A549 (cell line): ENCODE measurements at regions not wholly inside any gene's neighbourhood (a gene's known extent, or its start where the extent isn't known, plus 50 kb on each side); places are given as distances from the start of the nearest gene placed in this dataset.
A peak's percentile ranks its signal among the peaks of the same experiment; 100 is the strongest.

ENCODE experiments used
- ATAC-seq, 2 experiments: fragments of 200-7000 bp in 1 of 2; fragments of >200 bp in 1 of 2; cut with Nextera tagmentation in 1 of 2; cut with Tn5 transposase in 1 of 2; 3 replicates each; pipeline versions ENCODE4 v1.8.0 to v1.9.1; 2018 to 2020; ENCODE audit warnings: mild to moderate bottlenecking in 1 of 2, moderate library complexity in 1 of 2
- CTCF ChIA-PET: fragments of 300-600 bp; sonication (Branson Sonifier 250); formaldehyde crosslinking; extraction: SDS; loops from one replicate; lab custom pipeline; 2021; ENCODE audit warnings: antibody characterized with exemption, inconsistent platforms; lab: Yijun Ruan, JAX
- POLR2A ChIA-PET: fragments of 350-600 bp; formaldehyde crosslinking; extraction: SDS; loops from one replicate; lab custom pipeline; 2021; ENCODE audit warnings: antibody characterized with exemption, inconsistent platforms; lab: Yijun Ruan, JAX
- DNase-seq, 2 experiments: peaks; one replicate each; pipeline versions ENCODE4 v3.0.0 to v3.0.0-alpha.2; 2011 to 2016; ENCODE audit warnings: low read depth in 1 of 2, low spot score in 1 of 2
- FAIRE-seq: peaks from 2 replicates; lab custom pipeline; 2011; peaks lifted over from hg19 to GRCh38; lab: Jason Lieb, UNC
- H3K27ac ChIP-seq, 2 experiments: fragments of >200 bp; sonication (Bioruptor Twin); formaldehyde crosslinking; 3 replicates each; pipeline ENCODE4 v1.5.1; 2016 to 2017
- H3K4me1 ChIP-seq: fragments of >200 bp; sonication (Bioruptor Twin); formaldehyde crosslinking; 3 replicates; pipeline ENCODE4 v1.6.1; 2016
- H3K4me2 ChIP-seq: fragments of >200 bp; sonication (Bioruptor Twin); formaldehyde crosslinking; 3 replicates; pipeline ENCODE4 v1.6.1; 2016
- H3K4me3 ChIP-seq: fragments of >200 bp; sonication (Bioruptor Twin); formaldehyde crosslinking; 3 replicates; pipeline ENCODE4 v1.5.1; 2016
- H3K9me3 ChIP-seq: fragments of >200 bp; sonication (Bioruptor Twin); formaldehyde crosslinking; 3 replicates; pipeline ENCODE4 v1.6.1; 2016
- CBX8 ChIP-seq: fragments of 200-600 bp; sonication (generic); IDR thresholded peaks from 2 replicates; pipeline ENCODE4 v1.6.1; 2016
- EHF ChIP-seq: fragments of 250-450 bp; sonication (Bioruptor Pico); IDR thresholded peaks from 2 replicates; pipeline ENCODE4 v1.5.0; 2020; ENCODE audit warnings: mild to moderate bottlenecking
- EP300 ChIP-seq, 2 experiments: fragments of >200 bp; sonication (Bioruptor Twin); formaldehyde crosslinking; IDR thresholded peaks; 2 replicates in 1 of 2; 3 replicates in 1 of 2; pipeline ENCODE4 v1.6.1; 2016 to 2017
- ESRRA ChIP-seq: fragments of 150-350 bp; IDR thresholded peaks from 2 replicates; pipeline ENCODE4 v1.6.1; 2014; ENCODE audit warnings: mild to moderate bottlenecking, low read length, borderline replicate concordance
- HDAC2 ChIP-seq: fragments of 200-600 bp; sonication (generic); IDR thresholded peaks from 2 replicates; pipeline ENCODE4 v1.6.1; 2016
- HOXA7 ChIP-seq: fragments of 250-450 bp; sonication (Bioruptor Pico); IDR thresholded peaks from 2 replicates; pipeline ENCODE4 v1.5.0; 2020; ENCODE audit warnings: mild to moderate bottlenecking, moderate library complexity
- HOXB13 ChIP-seq: fragments of 250-450 bp; sonication (Bioruptor Pico); IDR thresholded peaks from 2 replicates; pipeline ENCODE4 v1.5.0; 2020; ENCODE audit warnings: low read depth, mild to moderate bottlenecking, moderate library complexity
- JUN ChIP-seq, 2 experiments: fragments of >200 bp; sonication (Bioruptor Twin); formaldehyde crosslinking; IDR thresholded peaks; 2 replicates in 1 of 2; 3 replicates in 1 of 2; pipeline ENCODE4 v1.6.1; 2016 to 2017
- KDM5A ChIP-seq: fragments of 200-600 bp; sonication (generic); IDR thresholded peaks from 2 replicates; pipeline ENCODE4 v1.6.1; 2016; ENCODE audit warnings: antibody characterized with exemption, mild to moderate bottlenecking
- MAFK ChIP-seq: fragments of 450-650 bp; IDR thresholded peaks from 2 replicates; pipeline ENCODE4 v1.6.1; 2014; ENCODE audit not compliant: partially characterized antibody
- NFE2L2 ChIP-seq: fragments of 150-350 bp; conservative IDR thresholded peaks from 2 replicates; pipeline ENCODE4 v1.6.1; 2014; ENCODE audit warnings: low read length
- NPAS2 ChIP-seq: fragments of 250-450 bp; sonication (Bioruptor Pico); IDR thresholded peaks from 2 replicates; pipeline ENCODE4 v1.8.0; 2022; ENCODE audit warnings: mild to moderate bottlenecking, moderate library complexity, borderline replicate concordance
- POLR2AphosphoS2 ChIP-seq: conservative IDR thresholded peaks from 2 replicates; pipeline ENCODE4 v1.6.1; 2012; ENCODE audit warnings: low read length, improper control_type of control experiment, inconsistent platforms
- RAD21 ChIP-seq, 2 experiments: fragments of >200 bp in 1 of 2; sonication (Bioruptor Twin) in 1 of 2; formaldehyde crosslinking in 1 of 2; IDR thresholded peaks in 1 of 2; conservative IDR thresholded peaks in 1 of 2; 2 replicates in 1 of 2; 3 replicates in 1 of 2; pipeline ENCODE4 v1.6.1; 2012 to 2018; ENCODE audit warnings: inconsistent platforms in 1 of 2
- RCOR1 ChIP-seq: fragments of 150-350 bp; IDR thresholded peaks from 2 replicates; pipeline ENCODE4 v1.6.1; 2014; ENCODE audit warnings: antibody characterized with exemption, low read length, low read depth
- RFX5 ChIP-seq: fragments of 450-650 bp; IDR thresholded peaks from 2 replicates; pipeline ENCODE4 v1.7.1; 2014; ENCODE audit warnings: antibody characterized with exemption, mild to moderate bottlenecking, moderate library complexity
- SREBF2 ChIP-seq: fragments of 450-650 bp; IDR thresholded peaks from 2 replicates; pipeline ENCODE4 v1.6.1; 2014; ENCODE audit warnings: mild to moderate bottlenecking, moderate library complexity
- ZFP36 ChIP-seq: fragments of 450-650 bp; IDR thresholded peaks from 2 replicates; pipeline ENCODE4 v1.6.1; 2014; ENCODE audit warnings: borderline replicate concordance; ENCODE audit not compliant: partially characterized antibody
- WGBS: methylation state at CpG from one replicate; pipeline ENCODE4 v1.1.6; 2017; ENCODE audit errors: missing lambda C conversion rate; 5-methylcytosine and 5-hydroxymethylcytosine counted together
- TF ChIP-seq, protein P1 (sequence below): fragments of >200 bp; sonication (Bioruptor Twin); formaldehyde crosslinking; IDR thresholded peaks from 2 replicates; pipeline ENCODE4 v1.6.1; 2016
- TF ChIP-seq, protein P2 (sequence below): fragments of 200-600 bp; sonication (generic); IDR thresholded peaks from 2 replicates; pipeline ENCODE4 v1.6.1; 2016; ENCODE audit warnings: antibody characterized with exemption, mild to moderate bottlenecking, moderate library complexity

- Histone ChIP-seq H3K4me3 (no peak overlapping the region), H3K4me1 (no peaks in the 10 kb centered on the region), H3K4me2 (no peak overlapping the region), H3K27ac (no peak overlapping the region), H3K9me3 (no peaks in the 10 kb centered on the region)
- 52% methylated on average over 5 of the region's 5 CpGs for WGBS
- CTCF ChIA-PET, result no interaction called here
- DNase-seq, result no peak
- no peak for FAIRE-seq
- TF ChIP-seq CBX8 (no peak), EP300 (IDR thresholded peaks at IDR 0.05) (no peak), HOXB13 (CRISPR knock-in tag) (no peak), EHF (CRISPR knock-in tag) (no peak)
- TF ChIP-seq, protein P1, sequence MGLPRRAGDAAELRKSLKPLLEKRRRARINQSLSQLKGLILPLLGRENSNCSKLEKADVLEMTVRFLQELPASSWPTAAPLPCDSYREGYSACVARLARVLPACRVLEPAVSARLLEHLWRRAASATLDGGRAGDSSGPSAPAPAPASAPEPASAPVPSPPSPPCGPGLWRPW, result no peak
- no peak for ATAC-seq
- POLR2A ChIA-PET, result no interaction called here
Measured at GRCh38 chr14:86596024-86596423, 1066.1 kb downstream of the FLRT2 start.

DNA sequence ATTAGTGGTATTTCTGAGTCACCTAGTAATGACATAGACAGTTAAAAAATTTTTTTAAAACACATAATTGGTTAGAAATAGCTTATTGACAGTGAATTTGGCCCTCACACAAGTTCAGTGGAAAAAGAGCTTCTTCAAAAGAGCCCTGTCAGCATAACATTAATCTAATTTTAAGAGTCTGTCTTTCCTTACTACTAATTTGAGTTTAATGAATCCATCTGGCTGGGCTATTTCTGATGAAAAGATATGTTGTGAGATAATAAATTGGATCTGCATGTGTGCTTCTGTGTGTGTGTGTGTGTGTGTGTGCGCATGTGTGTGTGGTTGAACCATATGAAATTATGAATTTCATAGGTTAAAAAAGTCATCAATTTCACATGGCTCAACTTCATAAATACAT is 1045.2 kb downstream of the FLRT2 start:
- no peaks in the 10 kb centered on the region for H3K9me3 ChIP-seq
- FAIRE-seq, result no peak
- DNase-seq, result no peak
- H3K4me2 ChIP-seq, result no peak overlapping the region
- TF ChIP-seq HDAC2 (no peak), MAFK (peak; percentile 48)
- WGBS, result 39% methylated on average over 1 of the region's 1 CpG
- no peak for ATAC-seq
- H3K4me3 ChIP-seq, result no peak overlapping the region
- H3K27ac ChIP-seq, result no peak overlapping the region
- H3K4me1 ChIP-seq, result no peaks in the 10 kb centered on the region
- CTCF ChIA-PET, result no interaction called here
- POLR2A ChIA-PET, result no interaction called here

DNA sequence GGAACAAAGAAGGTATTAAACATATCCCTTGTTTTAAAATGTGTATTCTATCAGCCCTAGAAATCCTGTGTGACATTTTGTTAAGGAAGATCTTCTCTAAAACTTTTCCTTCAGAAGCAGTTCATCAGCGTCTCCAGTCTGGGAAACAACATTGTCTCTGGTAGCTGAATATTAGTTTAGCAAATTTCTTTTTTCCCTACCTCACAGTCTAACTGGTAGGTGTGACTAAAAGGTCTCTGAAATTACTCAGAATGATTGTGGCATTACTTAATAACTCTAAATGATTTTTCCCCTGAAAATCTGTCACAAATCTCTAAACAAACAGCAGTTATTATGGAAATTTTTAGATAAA is 1044.8 kb downstream of the FLRT2 start:
- WGBS, result 5% methylated on average over 1 of the region's 1 CpG
- Histone ChIP-seq H3K4me2 (no peak overlapping the region), H3K9me3 (no peaks in the 10 kb centered on the region), H3K4me1 (no peaks in the 10 kb centered on the region)
- DNase-seq, result no peak
- POLR2A ChIA-PET, result no interaction called here
- TF ChIP-seq KDM5A, result no peak
- no peak for TF ChIP-seq RAD21 (conservative IDR thresholded peaks at IDR 0.05 in 1 of 2, IDR thresholded peaks at IDR 0.05 in 1 of 2)
- no peak for TF ChIP-seq JUN (IDR thresholded peaks at IDR 0.05)
- no peak for TF ChIP-seq POLR2AphosphoS2
- no peak for TF ChIP-seq RCOR1
- TF ChIP-seq NPAS2 (CRISPR knock-in tag), result no peak
- TF ChIP-seq HOXB13 (CRISPR knock-in tag), result no peak
- no peak for TF ChIP-seq HOXA7 (CRISPR knock-in tag)
- TF ChIP-seq SREBF2, result no peak
- no peak for TF ChIP-seq ZFP36
- TF ChIP-seq, protein P1, result no peak
- TF ChIP-seq, protein P2, sequence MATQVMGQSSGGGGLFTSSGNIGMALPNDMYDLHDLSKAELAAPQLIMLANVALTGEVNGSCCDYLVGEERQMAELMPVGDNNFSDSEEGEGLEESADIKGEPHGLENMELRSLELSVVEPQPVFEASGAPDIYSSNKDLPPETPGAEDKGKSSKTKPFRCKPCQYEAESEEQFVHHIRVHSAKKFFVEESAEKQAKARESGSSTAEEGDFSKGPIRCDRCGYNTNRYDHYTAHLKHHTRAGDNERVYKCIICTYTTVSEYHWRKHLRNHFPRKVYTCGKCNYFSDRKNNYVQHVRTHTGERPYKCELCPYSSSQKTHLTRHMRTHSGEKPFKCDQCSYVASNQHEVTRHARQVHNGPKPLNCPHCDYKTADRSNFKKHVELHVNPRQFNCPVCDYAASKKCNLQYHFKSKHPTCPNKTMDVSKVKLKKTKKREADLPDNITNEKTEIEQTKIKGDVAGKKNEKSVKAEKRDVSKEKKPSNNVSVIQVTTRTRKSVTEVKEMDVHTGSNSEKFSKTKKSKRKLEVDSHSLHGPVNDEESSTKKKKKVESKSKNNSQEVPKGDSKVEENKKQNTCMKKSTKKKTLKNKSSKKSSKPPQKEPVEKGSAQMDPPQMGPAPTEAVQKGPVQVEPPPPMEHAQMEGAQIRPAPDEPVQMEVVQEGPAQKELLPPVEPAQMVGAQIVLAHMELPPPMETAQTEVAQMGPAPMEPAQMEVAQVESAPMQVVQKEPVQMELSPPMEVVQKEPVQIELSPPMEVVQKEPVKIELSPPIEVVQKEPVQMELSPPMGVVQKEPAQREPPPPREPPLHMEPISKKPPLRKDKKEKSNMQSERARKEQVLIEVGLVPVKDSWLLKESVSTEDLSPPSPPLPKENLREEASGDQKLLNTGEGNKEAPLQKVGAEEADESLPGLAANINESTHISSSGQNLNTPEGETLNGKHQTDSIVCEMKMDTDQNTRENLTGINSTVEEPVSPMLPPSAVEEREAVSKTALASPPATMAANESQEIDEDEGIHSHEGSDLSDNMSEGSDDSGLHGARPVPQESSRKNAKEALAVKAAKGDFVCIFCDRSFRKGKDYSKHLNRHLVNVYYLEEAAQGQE, result no peak
- TF ChIP-seq NFE2L2, result no peak
- TF ChIP-seq RFX5, result no peak
- no peak for TF ChIP-seq ESRRA
- TF ChIP-seq, all 56 proteins: peak for 0
- Histone ChIP-seq H3K4me3 (no peak overlapping the region), H3K27ac (no peak overlapping the region)
- ATAC-seq (no peak), FAIRE-seq (no peak)
- CTCF ChIA-PET, result no interaction called here
